Astrocyte (in vitro differentiated cells and primary cell): ENCODE measurements at regions not wholly inside any gene's neighbourhood (a gene's known extent, or its start where the extent isn't known, plus 50 kb on each side); places are given as distances from the start of the nearest gene placed in this dataset.

Experiments
- DNase-seq: peaks from one replicate; pipeline ENCODE4 v3.0.0-alpha.2; 2010; ENCODE audit warnings: low read depth
- FAIRE-seq: peaks from 2 replicates; lab custom pipeline; 2011; peaks lifted over from hg19 to GRCh38; lab: Jason Lieb, UNC
- H2AFZ ChIP-seq: 2 replicates; pipeline ENCODE4 v1.6.0; 2012; ENCODE audit warnings: low read depth, low read length, inconsistent platforms
- H3K27ac ChIP-seq: 2 replicates; pipeline ENCODE4 v1.5.1; 2011; ENCODE audit warnings: low read depth, low read length, inconsistent platforms
- H3K27me3 ChIP-seq: 2 replicates; pipeline ENCODE4 v1.6.0; 2011; ENCODE audit warnings: low read length, inconsistent platforms; ENCODE audit not compliant: insufficient read depth
- H3K36me3 ChIP-seq: 2 replicates; pipeline ENCODE4 v1.5.1; 2011; ENCODE audit warnings: low read length, inconsistent platforms; ENCODE audit not compliant: insufficient read depth
- H3K4me1 ChIP-seq: 2 replicates; pipeline ENCODE4 v1.5.1; 2011; ENCODE audit warnings: low read length, inconsistent platforms; ENCODE audit not compliant: insufficient read depth
- H3K4me2 ChIP-seq: 2 replicates; pipeline ENCODE4 v1.6.0; 2012; ENCODE audit warnings: low read length, inconsistent platforms
- H3K4me3 ChIP-seq: 2 replicates; pipeline ENCODE4 v1.5.1; 2011; ENCODE audit warnings: low read depth, mild to moderate bottlenecking, low read length, inconsistent platforms; ENCODE audit not compliant: insufficient read depth
- H3K79me2 ChIP-seq: 2 replicates; pipeline ENCODE4 v1.6.0; 2012; ENCODE audit warnings: mild to moderate bottlenecking, low read length, inconsistent platforms; ENCODE audit not compliant: insufficient read depth
- H3K9ac ChIP-seq: 2 replicates; pipeline ENCODE4 v1.6.0; 2012; ENCODE audit warnings: mild to moderate bottlenecking, low read length, inconsistent platforms
- H3K9me3 ChIP-seq: 2 replicates; pipeline ENCODE4 v1.5.1; 2012; ENCODE audit warnings: low read depth, mild to moderate bottlenecking, low read length, inconsistent platforms; ENCODE audit not compliant: insufficient read depth
- H4K20me1 ChIP-seq: 2 replicates; pipeline ENCODE4 v1.6.0; 2012; ENCODE audit warnings: low read length, inconsistent platforms; ENCODE audit not compliant: insufficient read depth
- H3K27ac Mint-ChIP-seq: one replicate; pipeline ENCODE4 v1.8.0; 2021; ENCODE audit warnings: mild to moderate bottlenecking, mixed read lengths; ENCODE audit not compliant: unreplicated experiment
- H3K27me3 Mint-ChIP-seq: one replicate; pipeline ENCODE4 v1.8.0; 2021; ENCODE audit warnings: low read depth, mixed read lengths; ENCODE audit not compliant: unreplicated experiment
- H3K36me3 Mint-ChIP-seq: one replicate; pipeline ENCODE4 v1.8.0; 2021; ENCODE audit warnings: low read depth, mixed read lengths; ENCODE audit not compliant: unreplicated experiment
- H3K4me1 Mint-ChIP-seq: one replicate; pipeline ENCODE4 v1.8.0; 2021; ENCODE audit warnings: low read depth, mixed read lengths; ENCODE audit not compliant: unreplicated experiment
- H3K4me3 Mint-ChIP-seq: one replicate; pipeline ENCODE4 v1.8.0; 2021; ENCODE audit warnings: mild to moderate bottlenecking, moderate library complexity, mixed read lengths; ENCODE audit not compliant: unreplicated experiment
- H3K9me3 Mint-ChIP-seq: one replicate; pipeline ENCODE4 v1.8.0; 2021; ENCODE audit warnings: mild to moderate bottlenecking, mixed read lengths; ENCODE audit not compliant: unreplicated experiment
- CTCF ChIP-seq: IDR thresholded peaks from 2 replicates; pipeline ENCODE4 v1.5.1; 2011; ENCODE audit warnings: low read depth, mild to moderate bottlenecking, inconsistent platforms, low read length, moderate library complexity; ENCODE audit not compliant: insufficient read depth
- EZH2 ChIP-seq: IDR thresholded peaks from 2 replicates; pipeline ENCODE4 v1.6.1; 2012; ENCODE audit warnings: mild to moderate bottlenecking, low read length, inconsistent platforms; ENCODE audit not compliant: insufficient read depth

GRCh38 chr17:71530248-71530647, 590.6 kb upstream of the SOX9 start:
- no peak overlapping the region for H3K27ac Mint-ChIP-seq
- peaks cover 3% of the 10 kb centered on the region for H3K9me3 Mint-ChIP-seq
- no peaks in the 10 kb centered on the region for H3K36me3 Mint-ChIP-seq
- TF ChIP-seq EZH2 (no peak), CTCF (no peak)
- Histone ChIP-seq H2AFZ (no peak overlapping the region), H3K4me2 (no peak overlapping the region), H3K27me3 (no peaks in the 10 kb centered on the region), H3K4me1 (no peaks in the 10 kb centered on the region), H3K36me3 (no peaks in the 10 kb centered on the region), H3K9ac (no peak overlapping the region), H3K9me3 (no peaks in the 10 kb centered on the region), H3K4me3 (no peak overlapping the region), H3K27ac (no peak overlapping the region), H3K79me2 (no peaks in the 10 kb centered on the region), H4K20me1 (no peaks in the 10 kb centered on the region)
- peaks cover 5% of the 10 kb centered on the region for H3K27me3 Mint-ChIP-seq
- no peak for FAIRE-seq
- peaks cover 4% of the 10 kb centered on the region for H3K4me1 Mint-ChIP-seq
- DNase-seq = peak; percentile 74
- H3K4me3 Mint-ChIP-seq = no peak overlapping the region

GRCh38 chr17:71535321-71535720, 585.5 kb upstream of the SOX9 start:
- TF ChIP-seq CTCF (no peak), EZH2 (no peak)
- Histone ChIP-seq H3K4me2 (no peak overlapping the region), H3K4me1 (no peaks in the 10 kb centered on the region), H4K20me1 (no peaks in the 10 kb centered on the region), H3K9ac (no peak overlapping the region), H2AFZ (no peak overlapping the region), H3K4me3 (no peak overlapping the region), H3K9me3 (no peaks in the 10 kb centered on the region), H3K79me2 (no peaks in the 10 kb centered on the region), H3K27me3 (no peaks in the 10 kb centered on the region), H3K36me3 (no peaks in the 10 kb centered on the region), H3K27ac (no peak overlapping the region)
- no peak overlapping the region for H3K4me3 Mint-ChIP-seq
- FAIRE-seq (no peak), DNase-seq (no peak)
- H3K27ac Mint-ChIP-seq = no peak overlapping the region
- H3K4me1 Mint-ChIP-seq = peaks cover 4% of the 10 kb centered on the region
- H3K36me3 Mint-ChIP-seq = no peaks in the 10 kb centered on the region
- no peaks in the 10 kb centered on the region for H3K9me3 Mint-ChIP-seq
- H3K27me3 Mint-ChIP-seq = peaks cover 3% of the 10 kb centered on the region

- Mint-ChIP-seq H3K4me1 (peaks cover 13% of the 10 kb centered on the region), H3K36me3 (no peaks in the 10 kb centered on the region), H3K27me3 (no peaks in the 10 kb centered on the region), H3K9me3 (peaks cover 4% of the 10 kb centered on the region), H3K4me3 (no peak overlapping the region), H3K27ac (no peak overlapping the region)
- Histone ChIP-seq H3K79me2 (no peaks in the 10 kb centered on the region), H3K36me3 (no peaks in the 10 kb centered on the region), H3K9me3 (no peaks in the 10 kb centered on the region), H3K27ac (no peak overlapping the region), H3K9ac (no peak overlapping the region), H2AFZ (no peak overlapping the region), H3K4me3 (no peak overlapping the region), H3K27me3 (no peaks in the 10 kb centered on the region), H4K20me1 (no peaks in the 10 kb centered on the region), H3K4me2 (no peak overlapping the region), H3K4me1 (no peaks in the 10 kb centered on the region)
- no peak for TF ChIP-seq CTCF
- TF ChIP-seq EZH2 = no peak
- FAIRE-seq (peak; percentile 13), DNase-seq (no peak)
Observed at GRCh38 chr17:71546419-71546818, 574.4 kb upstream of the SOX9 start.
